ENCODE measurements at regions not wholly inside any gene's neighbourhood (a gene's known extent, or its start where the extent isn't known, plus 50 kb on each side); places are given as distances from the start of the nearest gene placed in this dataset.

DNA sequence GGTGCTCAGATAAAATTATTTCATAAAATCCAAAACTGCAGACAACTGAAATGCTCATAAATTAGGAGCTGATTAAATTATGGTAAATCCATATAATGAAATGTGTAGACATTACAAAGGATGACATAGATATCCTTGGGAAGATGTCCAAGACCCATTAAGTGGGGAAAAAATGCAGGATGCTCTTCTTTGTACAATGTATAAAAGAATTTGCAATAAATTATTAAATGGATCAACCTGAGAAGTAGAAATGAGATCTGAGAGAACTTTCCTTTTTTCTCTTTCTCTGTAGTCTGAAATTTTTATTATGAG is 336.4 kb upstream of the E2F7 start:
- Histone ChIP-seq H3K27me3 (replicated peaks; ENCODE audit: insufficient read depth) (no peaks in the 10 kb centered on the region), H3K9me3 (no peaks in the 10 kb centered on the region), H3K27ac (no peak overlapping the region), H3K4me3 (no peak overlapping the region), H3K4me1 (replicated peaks) (no peaks in the 10 kb centered on the region), H3K36me3 (no peaks in the 10 kb centered on the region)
- TF ChIP-seq, protein P1, sequence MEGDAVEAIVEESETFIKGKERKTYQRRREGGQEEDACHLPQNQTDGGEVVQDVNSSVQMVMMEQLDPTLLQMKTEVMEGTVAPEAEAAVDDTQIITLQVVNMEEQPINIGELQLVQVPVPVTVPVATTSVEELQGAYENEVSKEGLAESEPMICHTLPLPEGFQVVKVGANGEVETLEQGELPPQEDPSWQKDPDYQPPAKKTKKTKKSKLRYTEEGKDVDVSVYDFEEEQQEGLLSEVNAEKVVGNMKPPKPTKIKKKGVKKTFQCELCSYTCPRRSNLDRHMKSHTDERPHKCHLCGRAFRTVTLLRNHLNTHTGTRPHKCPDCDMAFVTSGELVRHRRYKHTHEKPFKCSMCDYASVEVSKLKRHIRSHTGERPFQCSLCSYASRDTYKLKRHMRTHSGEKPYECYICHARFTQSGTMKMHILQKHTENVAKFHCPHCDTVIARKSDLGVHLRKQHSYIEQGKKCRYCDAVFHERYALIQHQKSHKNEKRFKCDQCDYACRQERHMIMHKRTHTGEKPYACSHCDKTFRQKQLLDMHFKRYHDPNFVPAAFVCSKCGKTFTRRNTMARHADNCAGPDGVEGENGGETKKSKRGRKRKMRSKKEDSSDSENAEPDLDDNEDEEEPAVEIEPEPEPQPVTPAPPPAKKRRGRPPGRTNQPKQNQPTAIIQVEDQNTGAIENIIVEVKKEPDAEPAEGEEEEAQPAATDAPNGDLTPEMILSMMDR (IDR thresholded peaks at IDR 0.05), result no peak
- no peak for TF ChIP-seq POLR2A (IDR thresholded peaks at IDR 0.05)
- TF ChIP-seq POLR2AphosphoS5 (IDR thresholded peaks at IDR 0.05), result no peak
- intact Hi-C loops (cut with DNase I), result no loop called here
- no peak for DNase-seq (ENCODE audit: low spot score)

DNA sequence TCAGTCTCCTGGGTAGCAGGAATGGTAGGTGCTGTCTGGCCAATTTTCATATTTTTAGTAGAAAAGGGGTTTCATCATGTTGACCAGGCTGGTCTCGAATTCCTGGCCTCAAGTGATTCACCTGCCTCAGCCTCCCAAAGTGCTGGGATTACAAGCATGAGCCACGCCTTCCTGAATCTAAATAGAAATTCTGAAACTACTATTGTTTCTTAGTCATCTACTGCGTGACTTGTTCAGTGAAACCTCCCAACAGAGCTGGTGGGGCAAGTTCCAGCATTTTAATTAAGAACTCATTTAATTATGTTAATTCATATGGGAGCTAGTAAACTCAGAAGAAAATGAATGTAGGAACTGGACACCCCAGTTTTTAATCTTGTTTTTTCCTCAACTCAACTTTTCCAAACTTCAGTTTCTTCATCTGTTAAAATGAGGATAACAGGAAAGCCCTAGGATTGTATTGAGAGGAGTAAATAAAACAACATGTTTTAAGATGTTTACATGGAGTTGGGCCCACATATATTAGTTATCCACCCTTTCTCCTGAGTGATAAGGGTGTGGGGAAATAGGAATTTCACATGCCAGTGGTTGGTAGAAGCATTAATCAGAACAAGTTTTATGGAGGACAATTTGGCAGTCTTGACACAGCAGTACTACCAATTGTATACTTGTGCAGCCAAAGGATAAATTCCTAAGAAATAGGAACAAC is 335.8 kb upstream of the E2F7 start:
- WGBS, result 95% methylated on average over 3 of the region's 3 CpGs
- Histone ChIP-seq H3K27me3 (replicated peaks; ENCODE audit: insufficient read depth) (no peaks in the 10 kb centered on the region), H3K4me1 (replicated peaks) (no peaks in the 10 kb centered on the region), H3K36me3 (no peaks in the 10 kb centered on the region), H3K4me3 (no peak overlapping the region), H3K27ac (no peak overlapping the region), H3K9me3 (no peaks in the 10 kb centered on the region)
- intact Hi-C loops (cut with DNase I), result no loop called here
- TF ChIP-seq POLR2AphosphoS5 (IDR thresholded peaks at IDR 0.05) (no peak), POLR2A (IDR thresholded peaks at IDR 0.05) (no peak)
- TF ChIP-seq, protein P1 (IDR thresholded peaks at IDR 0.05), result no peak
- no peak for DNase-seq (ENCODE audit: low spot score)

DNA sequence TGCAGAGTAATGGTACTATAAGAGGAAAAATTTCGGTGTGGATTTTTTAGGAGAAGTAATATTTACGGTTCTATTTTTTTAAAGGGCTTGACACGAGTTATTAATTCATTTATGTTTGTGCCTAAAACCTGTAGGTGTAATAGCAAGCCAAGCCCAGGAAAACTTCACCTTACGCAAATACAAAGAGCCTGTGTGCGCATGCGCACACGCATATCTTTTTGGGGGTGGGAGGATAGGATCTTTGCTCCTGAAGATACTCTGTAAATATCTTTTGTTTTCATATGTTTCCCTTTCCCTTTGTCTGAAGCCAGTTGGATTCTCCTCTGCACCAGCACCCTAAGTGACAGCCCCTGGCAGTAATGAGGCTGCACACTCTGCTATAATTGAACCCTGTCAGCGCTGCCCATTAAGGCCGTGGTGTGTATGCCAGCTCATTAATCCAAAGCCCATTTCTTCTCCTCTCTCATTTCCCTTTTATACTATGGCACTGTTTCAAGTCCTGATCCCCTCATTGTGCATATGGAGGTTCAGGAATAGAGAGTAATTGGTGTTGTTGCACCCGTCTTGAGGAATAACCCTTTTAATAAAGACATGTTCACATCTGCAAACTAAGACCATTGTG is 327.2 kb upstream of the E2F7 start:
- intact Hi-C loops (cut with DNase I), result no loop called here
- WGBS, result 61% methylated on average over 10 of the region's 10 CpGs
- no peak for DNase-seq (ENCODE audit: low spot score)
- Histone ChIP-seq H3K27ac (no peak overlapping the region), H3K36me3 (no peaks in the 10 kb centered on the region), H3K4me3 (no peak overlapping the region), H3K9me3 (no peaks in the 10 kb centered on the region), H3K27me3 (replicated peaks; ENCODE audit: insufficient read depth) (no peaks in the 10 kb centered on the region), H3K4me1 (replicated peaks) (no peaks in the 10 kb centered on the region)
- TF ChIP-seq POLR2AphosphoS5 (IDR thresholded peaks at IDR 0.05), result no peak
- TF ChIP-seq, protein P1 (IDR thresholded peaks at IDR 0.05), result no peak
- no peak for TF ChIP-seq POLR2A (IDR thresholded peaks at IDR 0.05)

DNA sequence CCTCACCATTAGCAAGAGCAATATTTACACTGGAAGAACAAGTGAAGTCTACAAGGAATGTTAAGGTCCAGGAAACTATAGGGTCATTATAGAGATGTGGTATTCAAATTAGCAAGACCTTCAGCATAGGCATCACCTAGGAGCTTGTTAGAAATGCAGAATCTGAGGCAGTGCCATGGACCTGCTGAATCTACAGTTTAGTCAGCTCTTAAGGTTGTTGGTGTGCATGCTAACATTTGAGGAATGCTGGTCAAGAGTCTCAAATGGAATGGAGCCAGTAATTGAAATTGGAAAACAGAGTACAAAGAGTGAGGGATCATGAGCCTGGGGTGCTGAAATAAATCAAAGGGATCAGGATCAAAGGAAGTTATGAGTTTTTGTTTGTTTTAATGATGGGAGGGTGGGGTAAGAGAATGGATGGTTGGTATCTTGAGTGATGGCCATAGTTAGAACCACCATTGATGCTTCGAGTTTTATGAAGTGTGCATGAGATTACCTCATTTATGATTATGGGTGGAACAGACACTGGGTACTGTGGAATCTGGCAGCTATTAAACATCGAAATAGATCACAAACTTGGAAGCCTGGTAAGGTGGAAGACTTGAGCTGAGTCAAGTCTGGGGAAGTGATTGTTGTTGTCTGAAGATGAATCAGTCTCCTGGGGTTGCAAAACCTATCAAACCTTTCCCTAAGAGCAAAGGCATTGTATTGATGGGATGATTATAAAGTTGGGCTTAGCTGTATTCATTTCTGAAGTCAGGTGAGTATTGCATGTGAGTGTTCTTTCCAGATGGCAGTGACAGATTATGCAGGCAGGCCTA is 323.3 kb upstream of the E2F7 start:
- no peak for DNase-seq (ENCODE audit: low spot score)
- Histone ChIP-seq H3K4me3 (no peak overlapping the region), H3K27me3 (replicated peaks; ENCODE audit: insufficient read depth) (no peaks in the 10 kb centered on the region), H3K36me3 (no peaks in the 10 kb centered on the region), H3K27ac (no peak overlapping the region), H3K9me3 (no peaks in the 10 kb centered on the region), H3K4me1 (replicated peaks) (no peaks in the 10 kb centered on the region)
- WGBS, result 55% methylated on average over 2 of the region's 2 CpGs
- TF ChIP-seq POLR2AphosphoS5 (IDR thresholded peaks at IDR 0.05) (no peak), POLR2A (IDR thresholded peaks at IDR 0.05) (no peak)
- TF ChIP-seq, protein P1 (IDR thresholded peaks at IDR 0.05), result no peak
- intact Hi-C loops (cut with DNase I), result no loop called here
